Brain microvascular endothelial cell (primary cell): ENCODE measurements at regions not wholly inside any gene's neighbourhood (a gene's known extent, or its start where the extent isn't known, plus 50 kb on each side); places are given as distances from the start of the nearest gene placed in this dataset.

Experiments used
- DNase-seq: peaks from one replicate; pipeline ENCODE4 v3.0.0-alpha.2; 2020
- H3K27ac ChIP-seq: fragments of 250-450 bp; sonication (Bioruptor Pico); 2 replicates; pipeline ENCODE4 v1.5.1; 2020; ENCODE audit warnings: mild to moderate bottlenecking, moderate library complexity
- H3K27me3 ChIP-seq: fragments of 250-450 bp; sonication (Bioruptor Pico); replicated peaks from 2 replicates; pipeline ENCODE4 v1.5.1; 2020; ENCODE audit warnings: mild to moderate bottlenecking
- H3K36me3 ChIP-seq: fragments of 250-450 bp; sonication (Bioruptor Pico); replicated peaks from 2 replicates; pipeline ENCODE4 v1.5.1; 2020; ENCODE audit warnings: mild to moderate bottlenecking
- H3K4me3 ChIP-seq: 2 replicates; pipeline ENCODE4 v1.5.1; 2011; ENCODE audit warnings: low read depth, mild to moderate bottlenecking, control low read depth, low read length, moderate library complexity
- in situ Hi-C: cut with HindIII; loops from 2 replicates; pipeline ENCODE4 v1.10.0; 2017; ENCODE audit warnings: low sequenced_read_pairs, low pct_ligation_motif_present
- TF ChIP-seq, protein P1 (sequence below): IDR thresholded peaks from 2 replicates; pipeline ENCODE4 v1.5.1; 2011; ENCODE audit warnings: low read depth, mild to moderate bottlenecking, moderate library complexity, low read length, control low read depth, inconsistent platforms; ENCODE audit errors: missing control alignments

GRCh38 chr12:77777274-77777673, 53.4 kb upstream of the NAV3 start:
- no peaks in the 10 kb centered on the region for H3K27me3 ChIP-seq
- H3K27ac ChIP-seq: no peak overlapping the region
- in situ Hi-C loops: no loop called here
- no peak overlapping the region for H3K4me3 ChIP-seq
- DNase-seq: no peak
- TF ChIP-seq, protein P1, sequence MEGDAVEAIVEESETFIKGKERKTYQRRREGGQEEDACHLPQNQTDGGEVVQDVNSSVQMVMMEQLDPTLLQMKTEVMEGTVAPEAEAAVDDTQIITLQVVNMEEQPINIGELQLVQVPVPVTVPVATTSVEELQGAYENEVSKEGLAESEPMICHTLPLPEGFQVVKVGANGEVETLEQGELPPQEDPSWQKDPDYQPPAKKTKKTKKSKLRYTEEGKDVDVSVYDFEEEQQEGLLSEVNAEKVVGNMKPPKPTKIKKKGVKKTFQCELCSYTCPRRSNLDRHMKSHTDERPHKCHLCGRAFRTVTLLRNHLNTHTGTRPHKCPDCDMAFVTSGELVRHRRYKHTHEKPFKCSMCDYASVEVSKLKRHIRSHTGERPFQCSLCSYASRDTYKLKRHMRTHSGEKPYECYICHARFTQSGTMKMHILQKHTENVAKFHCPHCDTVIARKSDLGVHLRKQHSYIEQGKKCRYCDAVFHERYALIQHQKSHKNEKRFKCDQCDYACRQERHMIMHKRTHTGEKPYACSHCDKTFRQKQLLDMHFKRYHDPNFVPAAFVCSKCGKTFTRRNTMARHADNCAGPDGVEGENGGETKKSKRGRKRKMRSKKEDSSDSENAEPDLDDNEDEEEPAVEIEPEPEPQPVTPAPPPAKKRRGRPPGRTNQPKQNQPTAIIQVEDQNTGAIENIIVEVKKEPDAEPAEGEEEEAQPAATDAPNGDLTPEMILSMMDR: no peak
- H3K36me3 ChIP-seq: no peaks in the 10 kb centered on the region

GRCh38 chr12:77774761-77775160, 55.9 kb upstream of the NAV3 start:
- no peaks in the 10 kb centered on the region for H3K27me3 ChIP-seq
- no peak overlapping the region for H3K27ac ChIP-seq
- DNase-seq: no peak
- TF ChIP-seq, protein P1: no peak
- in situ Hi-C loops: no loop called here
- H3K36me3 ChIP-seq: no peaks in the 10 kb centered on the region
- no peak overlapping the region for H3K4me3 ChIP-seq

DNA sequence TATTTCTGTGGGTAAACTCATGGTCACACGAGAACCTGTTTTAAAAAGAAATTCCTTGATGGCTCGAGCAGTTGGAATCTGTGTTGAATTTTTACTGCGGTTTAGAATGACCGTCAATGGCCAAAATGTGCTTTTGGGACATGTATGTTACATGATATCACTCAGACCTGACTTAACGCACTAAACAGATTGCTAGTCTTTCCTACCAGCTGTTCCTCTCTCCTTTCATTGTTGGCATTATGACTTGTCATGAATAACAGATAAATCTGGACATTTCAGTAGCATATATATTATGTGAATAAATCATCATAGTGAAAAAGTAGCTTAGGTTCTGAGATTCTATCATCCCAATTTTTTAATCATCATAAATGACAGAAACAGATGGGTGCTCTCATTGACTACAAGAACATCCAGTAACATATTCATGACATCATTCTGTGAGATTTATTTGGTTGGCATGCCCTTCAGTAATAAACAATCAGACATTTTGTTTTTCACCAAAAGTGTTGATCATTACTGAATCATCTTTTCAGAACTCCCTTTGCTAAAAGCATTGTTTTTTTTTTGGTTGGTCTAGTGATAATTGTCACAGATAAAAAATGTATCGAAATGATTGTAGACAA, 57.9 kb upstream of the NAV3 start:
- no peak overlapping the region for H3K4me3 ChIP-seq
- TF ChIP-seq, protein P1: no peak
- in situ Hi-C loops: no loop called here
- no peaks in the 10 kb centered on the region for H3K27me3 ChIP-seq
- H3K27ac ChIP-seq: no peak overlapping the region
- H3K36me3 ChIP-seq: no peaks in the 10 kb centered on the region
- DNase-seq: no peak

DNA sequence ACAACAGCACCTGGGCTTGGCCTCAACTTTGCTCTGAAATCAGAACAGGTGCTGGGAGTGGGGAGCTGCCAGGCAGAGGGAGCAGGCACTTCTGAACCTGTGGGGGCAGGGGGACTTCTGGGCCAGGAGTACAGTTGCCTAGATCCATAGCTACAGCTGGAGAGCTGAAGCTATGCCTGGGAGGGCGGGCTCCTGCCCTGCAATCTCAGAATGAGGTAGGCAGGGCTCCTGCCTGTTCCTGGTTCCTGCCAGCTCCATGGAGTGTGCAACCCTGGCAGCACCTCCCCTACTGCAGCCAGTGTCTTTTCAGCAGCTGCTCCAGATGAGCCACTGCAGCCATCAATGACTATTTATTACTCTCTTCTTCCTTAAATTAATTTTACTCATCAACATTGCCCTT, 62.1 kb upstream of the NAV3 start:
- TF ChIP-seq, protein P1: no peak
- no peak for DNase-seq
- Histone ChIP-seq H3K4me3 (no peak overlapping the region), H3K27me3 (no peaks in the 10 kb centered on the region), H3K27ac (no peak overlapping the region), H3K36me3 (no peaks in the 10 kb centered on the region)
- in situ Hi-C loops: no loop called here

- no peak for DNase-seq
- H3K36me3 ChIP-seq: no peaks in the 10 kb centered on the region
- no peaks in the 10 kb centered on the region for H3K27me3 ChIP-seq
- no peak overlapping the region for H3K4me3 ChIP-seq
- TF ChIP-seq, protein P1: no peak
- no peak overlapping the region for H3K27ac ChIP-seq
- in situ Hi-C loops: no loop called here
These were observed 62.8 kb upstream of the NAV3 start for GRCh38 chr12:77767756-77768343.

DNA sequence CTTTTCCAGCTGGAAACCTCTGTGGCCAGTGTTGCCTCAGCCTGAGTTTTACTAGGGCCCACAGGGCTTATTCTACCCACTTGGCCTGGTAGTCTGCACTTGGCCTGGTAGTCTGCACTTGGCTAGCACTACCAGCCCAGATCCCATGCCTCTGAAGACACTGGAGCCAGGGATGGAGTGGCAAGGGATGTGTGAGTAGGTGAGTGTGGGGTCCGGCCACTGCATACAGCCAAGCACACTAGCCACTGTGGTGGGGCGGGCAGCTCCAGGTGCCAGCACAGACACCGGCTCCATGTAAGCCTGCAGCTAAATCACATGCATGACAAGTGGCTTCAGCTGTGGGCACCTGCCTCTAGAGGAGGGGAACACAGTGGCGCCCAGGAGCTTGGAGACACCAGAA, 63.4 kb upstream of the NAV3 start:
- DNase-seq: no peak
- no peak overlapping the region for H3K4me3 ChIP-seq
- H3K27me3 ChIP-seq: no peaks in the 10 kb centered on the region
- H3K27ac ChIP-seq: no peak overlapping the region
- TF ChIP-seq, protein P1: no peak
- in situ Hi-C loops: no loop called here
- H3K36me3 ChIP-seq: no peaks in the 10 kb centered on the region
